GM18511 (cell line): ENCODE measurements at regions not wholly inside any gene's neighbourhood (a gene's known extent, or its start where the extent isn't known, plus 50 kb on each side); places are given as distances from the start of the nearest gene placed in this dataset.
"Not testable (repeated sequence)": the region's sequence is repeated elsewhere in the genome, so short reads cannot be mapped to it uniquely, and the experiment has no call there.

Experiments used
- ATAC-seq: cut with Tn5 transposase; IDR thresholded peaks from one replicate; pipeline ENCODE4 v1.9.1; 2021; ENCODE audit warnings: mild to moderate bottlenecking, moderate library complexity; ENCODE audit not compliant: unreplicated experiment

DNA sequence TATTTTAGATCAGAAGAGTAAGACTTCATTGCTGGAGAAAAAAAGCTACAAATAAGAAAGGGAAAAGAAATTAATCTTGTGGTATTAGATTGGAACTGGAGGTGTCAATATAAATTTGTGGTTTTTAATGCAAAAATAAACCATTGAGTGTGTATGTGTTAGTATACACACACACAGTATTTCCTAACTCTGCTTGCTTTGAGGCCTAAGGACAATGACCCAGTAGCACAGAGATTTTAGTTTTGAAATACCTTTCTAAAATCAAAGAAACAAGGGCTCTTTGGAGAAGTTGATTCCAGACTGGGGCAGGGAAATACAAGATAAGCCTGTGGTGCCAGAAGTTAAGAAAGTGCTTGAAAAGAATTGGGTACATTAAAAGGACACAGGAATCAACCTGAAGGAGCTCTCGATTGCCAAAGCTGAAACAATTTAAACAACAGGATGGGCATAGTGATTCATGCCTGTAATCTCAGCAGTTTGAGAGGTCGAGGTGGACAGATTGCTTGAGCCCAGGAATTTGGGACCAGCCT lies 84.6 kb upstream of the DTNBP1 start:
- ATAC-seq = no peak

DNA sequence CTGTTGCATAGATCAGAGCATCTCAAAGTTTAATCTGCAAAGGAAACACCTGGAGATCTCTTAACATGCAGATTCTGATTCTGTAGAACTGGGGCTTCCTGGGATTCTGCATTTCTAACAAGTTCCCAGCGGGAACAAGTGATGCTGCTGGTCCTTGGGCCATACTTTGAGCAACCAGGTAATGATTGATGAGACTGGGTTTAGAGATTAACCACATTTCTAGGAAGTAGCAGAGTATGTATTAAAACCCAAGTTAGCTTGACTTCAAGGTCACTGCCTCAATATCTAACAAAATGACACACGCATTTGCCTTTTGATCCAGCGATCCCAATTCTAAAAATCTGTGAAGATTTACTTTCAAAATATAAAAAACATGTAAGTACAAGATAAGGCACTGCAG lies 83.0 kb upstream of the DTNBP1 start:
- ATAC-seq = no peak

DNA sequence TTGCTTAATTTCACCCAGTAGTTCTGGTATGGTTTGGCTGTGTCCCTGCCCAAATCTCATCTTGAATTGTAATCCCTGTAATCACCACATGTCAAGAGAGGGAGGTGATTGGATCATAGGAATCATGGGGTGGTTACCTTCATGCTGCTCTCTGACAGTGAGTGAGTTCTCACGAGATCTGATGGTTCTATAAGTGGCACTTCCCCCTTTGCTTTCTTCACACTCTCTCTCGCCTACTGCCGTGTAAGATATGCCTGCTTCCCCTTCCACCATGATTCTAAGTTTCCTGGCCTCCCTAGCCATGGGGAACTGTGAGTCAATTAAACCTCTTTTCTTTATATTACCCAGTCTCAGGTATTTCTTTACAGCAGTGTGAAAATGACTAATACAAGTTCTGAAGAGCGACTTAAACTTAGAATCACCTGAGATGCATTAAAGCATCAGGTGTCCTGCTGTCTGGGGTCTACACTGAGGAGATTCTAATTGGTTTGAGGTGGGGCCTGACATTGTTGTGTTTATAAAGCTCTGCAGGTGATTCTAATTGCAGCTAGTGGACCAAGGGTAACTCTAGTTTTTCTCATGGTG lies 82.1 kb upstream of the DTNBP1 start:
- no peak for ATAC-seq

DNA sequence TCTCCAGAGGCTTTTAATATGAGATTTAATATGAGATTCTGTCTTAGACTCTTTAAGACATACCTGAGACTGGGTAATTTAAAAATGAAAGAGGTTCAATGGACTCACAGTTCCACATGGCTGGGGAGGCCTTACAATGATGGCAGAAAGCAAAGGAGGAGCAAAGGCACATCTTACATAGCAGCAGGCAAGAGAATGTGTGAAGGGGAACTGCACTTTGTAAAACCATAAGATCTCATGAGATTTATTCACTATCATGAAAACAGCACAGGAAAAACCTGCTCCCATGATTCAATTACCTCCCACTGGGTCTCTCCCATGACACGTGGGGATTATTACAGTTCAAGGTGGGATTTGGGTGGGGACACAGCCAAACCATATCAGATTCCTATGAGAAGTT lies 79.2 kb upstream of the DTNBP1 start:
- not testable (repeated sequence) for ATAC-seq

DNA sequence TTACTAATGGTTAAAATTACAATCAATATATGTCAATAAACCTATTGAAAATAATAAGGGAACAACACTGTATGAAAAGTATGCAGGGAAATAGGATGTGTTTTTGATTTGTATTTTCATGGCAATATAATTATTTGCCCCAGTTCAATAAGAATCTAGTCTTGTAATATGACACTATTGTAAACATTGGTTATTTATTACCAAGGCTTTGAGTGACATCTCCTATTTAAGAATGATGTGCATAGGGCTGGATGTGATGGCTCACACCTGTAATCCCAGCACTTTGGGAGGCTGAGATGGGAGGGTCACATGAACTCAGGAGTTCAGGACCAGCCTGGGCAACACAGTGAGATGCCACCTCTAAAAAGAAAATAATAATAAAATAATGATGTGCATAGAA lies 78.6 kb upstream of the DTNBP1 start:
- ATAC-seq = no peak

DNA sequence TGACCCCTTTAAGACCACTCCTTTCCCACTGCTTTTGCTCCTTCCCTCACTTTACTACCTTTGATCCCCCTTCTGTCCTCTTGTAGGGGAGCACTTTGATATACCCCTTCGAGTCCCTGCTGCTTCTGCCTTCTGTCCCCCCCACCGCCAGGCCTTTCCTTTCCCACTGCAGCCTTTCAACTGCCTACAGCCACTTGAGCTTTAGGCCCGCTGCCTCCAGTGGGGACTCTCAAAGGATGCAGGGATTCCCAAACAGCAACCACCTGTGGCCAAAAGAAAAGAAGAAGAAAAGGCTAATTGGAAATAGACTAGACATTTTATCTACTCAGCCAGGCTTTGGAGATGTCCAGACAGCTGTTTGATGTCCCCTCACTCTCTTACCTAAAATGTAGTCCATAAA lies 77.0 kb upstream of the DTNBP1 start:
- no peak for ATAC-seq

DNA sequence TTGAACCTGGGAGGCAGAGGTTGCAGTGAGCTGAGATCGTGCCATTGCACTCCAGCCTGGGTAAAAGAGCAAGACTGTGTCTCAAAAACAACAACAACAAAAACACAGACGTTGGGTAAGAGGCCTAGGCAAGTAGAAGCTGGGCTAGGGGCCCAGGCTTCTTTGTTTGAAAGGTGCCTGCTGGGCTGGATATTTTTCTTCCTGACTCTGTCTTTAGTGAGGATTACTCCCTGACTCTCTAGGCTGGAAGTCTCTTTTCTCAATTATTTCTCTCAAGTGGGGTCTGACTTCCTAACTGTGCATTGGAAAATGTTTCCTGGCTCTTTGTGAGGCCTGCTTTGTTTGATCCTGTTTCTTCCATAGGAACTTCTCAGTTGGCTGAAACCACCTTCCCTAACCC lies 76.5 kb upstream of the DTNBP1 start:
- no peak for ATAC-seq

DNA sequence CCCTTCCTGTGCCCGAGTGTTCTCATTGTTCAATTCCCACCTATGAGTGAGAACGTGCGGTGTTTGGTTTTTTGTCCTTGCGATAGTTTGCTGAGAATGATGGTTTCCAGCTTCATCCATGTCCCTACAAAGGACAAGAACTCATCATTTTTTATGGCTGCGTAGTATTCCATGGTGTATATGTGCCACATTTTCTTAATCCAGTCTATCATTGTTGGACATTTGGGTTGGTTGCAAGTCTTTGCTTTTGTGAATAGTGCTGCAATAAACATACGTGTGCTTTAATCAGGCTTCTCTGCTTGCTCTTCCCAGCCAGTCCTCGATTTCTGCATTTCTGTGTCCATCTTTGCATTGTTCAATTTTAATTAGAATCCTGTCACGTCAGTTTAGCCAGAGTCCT lies 75.4 kb upstream of the DTNBP1 start:
- ATAC-seq = not testable (repeated sequence)

DNA sequence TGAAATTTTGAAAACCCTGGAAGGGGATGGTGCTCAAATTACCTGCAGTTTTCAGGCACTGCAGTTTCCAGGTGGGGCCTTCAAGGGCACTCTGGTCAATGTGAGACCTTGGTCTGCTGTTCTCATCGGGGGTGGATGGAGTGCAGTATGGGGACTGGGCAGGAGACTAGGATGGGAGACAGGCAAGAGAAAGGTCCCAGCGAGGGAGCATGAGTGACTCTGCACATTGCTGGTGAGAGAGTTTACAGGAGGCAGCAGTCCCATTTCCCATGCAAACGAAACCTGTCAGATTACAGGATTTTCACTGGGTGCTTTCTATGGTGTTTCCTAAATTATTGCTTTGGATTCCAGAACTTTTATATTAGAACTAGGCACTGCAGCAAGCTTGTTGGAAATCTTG lies 73.5 kb upstream of the DTNBP1 start:
- ATAC-seq = no peak

DNA sequence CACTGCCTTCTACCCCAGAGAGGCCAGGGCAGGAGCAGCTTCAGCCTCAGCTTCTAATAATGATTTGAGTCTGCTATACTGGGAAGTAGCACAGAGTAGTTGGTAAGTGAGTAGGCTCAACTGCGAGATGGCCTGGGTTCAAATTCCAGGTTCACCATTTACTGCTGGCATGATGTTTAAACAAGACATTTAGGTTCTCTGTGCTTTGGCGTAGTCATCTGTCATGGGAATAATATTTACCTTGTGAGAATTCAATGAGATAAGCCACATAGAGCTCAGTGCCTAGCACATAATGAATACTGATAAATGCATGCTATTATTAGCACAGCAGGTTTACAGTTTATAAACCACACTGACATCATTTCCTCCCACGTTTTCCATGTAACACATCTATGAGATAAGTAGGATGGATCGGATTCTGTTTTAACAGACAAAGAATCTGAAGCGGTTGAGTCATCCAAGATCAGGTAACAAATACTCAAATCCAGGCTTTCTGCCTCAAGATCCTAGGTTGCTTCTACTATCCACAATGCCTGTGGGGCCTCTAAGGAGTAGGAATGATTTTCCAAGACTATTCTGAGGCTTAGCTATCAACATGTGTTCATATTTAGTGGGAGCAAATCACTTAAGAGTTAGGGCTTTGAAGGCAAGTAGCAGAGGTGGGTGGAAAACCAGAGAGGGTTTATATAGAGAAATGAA lies 72.9 kb upstream of the DTNBP1 start:
- peak; percentile 51 for ATAC-seq

DNA sequence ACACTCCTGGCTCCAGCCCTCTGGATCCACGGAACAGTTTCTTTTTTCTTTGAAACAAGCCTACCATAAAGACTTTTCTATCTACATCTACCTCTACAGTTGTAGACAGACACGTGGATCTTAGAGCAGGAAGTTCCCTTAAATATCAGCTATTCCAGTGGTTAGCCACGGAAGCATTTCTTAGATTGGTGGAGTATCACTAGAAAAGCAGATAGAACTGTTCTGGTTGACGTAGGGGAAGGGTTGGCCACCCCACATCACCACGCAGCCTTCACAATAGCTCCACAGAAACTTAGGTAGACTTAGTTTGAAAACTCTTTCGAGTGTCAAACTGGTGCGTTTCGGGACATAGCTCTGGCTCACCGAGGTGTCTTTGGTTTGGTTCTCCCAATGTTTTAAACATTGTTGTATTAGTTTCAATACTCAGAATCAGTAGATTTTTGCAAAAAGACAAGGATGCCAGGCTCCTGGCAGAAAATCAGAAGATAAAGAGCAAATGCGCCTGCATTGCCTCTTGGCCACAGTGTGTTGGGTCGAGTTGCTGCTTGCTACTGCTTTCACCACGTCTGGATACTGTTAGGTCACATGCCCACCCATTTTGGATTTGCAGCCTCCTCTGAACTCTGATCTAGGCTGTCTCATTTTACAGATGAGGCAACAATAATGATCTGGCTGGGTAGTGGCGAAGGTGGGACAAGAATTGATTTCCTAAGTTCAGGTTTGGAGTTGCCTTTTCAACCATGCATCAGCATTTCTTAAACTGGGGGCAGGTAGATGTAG lies 71.5 kb upstream of the DTNBP1 start:
- ATAC-seq = no peak

DNA sequence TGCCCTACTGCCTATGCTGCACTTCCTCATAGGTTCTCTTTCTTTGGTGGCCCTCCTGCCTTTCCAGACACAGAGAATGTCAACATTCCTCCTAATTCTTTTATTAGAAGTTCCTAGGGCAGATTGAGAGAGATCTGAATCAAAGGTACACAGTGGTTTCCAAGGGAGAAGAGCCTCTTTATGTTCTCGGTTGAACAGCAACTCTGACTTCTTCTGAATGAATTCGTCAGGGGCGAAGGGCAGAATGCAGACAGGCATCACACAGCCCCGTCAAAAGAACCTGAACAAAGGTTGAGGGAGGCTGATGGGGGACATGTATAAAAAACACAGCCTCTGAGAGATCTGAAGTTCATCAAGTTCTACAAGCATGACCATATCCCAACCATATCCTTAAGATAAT lies 68.1 kb upstream of the DTNBP1 start:
- ATAC-seq = no peak

DNA sequence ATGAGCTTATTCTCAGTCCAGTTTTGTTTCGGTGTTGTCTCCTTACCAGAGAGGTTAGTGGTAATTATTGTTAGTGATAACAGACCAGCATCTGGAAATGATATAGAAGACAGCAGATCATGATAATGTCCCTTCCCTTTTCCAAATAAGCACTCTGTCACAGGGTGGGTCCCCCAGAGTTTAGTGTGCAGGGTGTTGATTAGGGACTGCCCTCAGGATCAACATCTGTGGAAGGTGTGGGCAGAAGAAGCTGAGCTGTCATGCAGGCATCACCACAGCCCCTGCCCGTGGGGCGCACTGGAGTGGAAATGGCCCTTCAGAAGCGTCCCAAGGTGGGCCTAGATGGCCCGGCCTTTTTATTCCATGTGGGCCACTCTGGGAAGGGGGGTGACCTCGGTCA lies 67.6 kb upstream of the DTNBP1 start:
- no peak for ATAC-seq

DNA sequence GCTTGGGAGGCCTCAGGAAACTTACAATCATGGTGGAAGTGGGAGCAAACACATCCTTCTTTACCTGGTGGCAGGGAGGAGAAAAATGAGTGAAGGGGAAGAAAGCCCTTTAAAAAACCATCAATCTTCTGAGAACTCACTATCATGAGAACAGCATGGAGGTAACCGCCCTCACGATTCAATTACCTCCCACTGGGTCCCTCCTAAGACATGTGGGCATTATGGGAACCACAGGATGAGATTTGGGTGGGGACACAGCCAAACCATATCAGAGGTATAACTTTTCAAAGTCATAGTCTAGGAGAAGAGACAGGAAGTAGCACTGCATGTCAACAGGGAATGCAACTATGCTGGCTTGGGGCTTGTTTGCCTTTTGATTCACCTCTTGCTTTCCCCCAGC lies 59.9 kb upstream of the DTNBP1 start:
- no peak for ATAC-seq

DNA sequence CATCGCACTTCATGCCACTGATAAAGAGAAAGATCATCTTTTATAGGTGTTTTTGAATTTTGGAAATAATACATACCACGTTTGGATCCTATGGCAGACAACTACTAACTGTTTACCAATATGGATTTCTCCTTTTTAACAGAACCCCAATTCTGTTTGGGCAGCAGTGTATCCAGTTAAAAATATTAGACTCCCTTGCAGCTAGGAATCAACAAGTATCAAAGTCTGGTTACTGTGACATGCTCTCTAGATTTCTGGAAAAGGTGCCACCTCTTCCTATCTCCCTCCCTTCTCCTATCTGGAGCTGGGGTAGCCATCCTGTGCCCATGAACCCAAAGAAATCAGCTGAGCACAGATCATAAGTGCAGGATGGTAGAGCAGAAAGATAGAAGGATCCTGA lies 54.1 kb upstream of the DTNBP1 start:
- no peak for ATAC-seq

DNA sequence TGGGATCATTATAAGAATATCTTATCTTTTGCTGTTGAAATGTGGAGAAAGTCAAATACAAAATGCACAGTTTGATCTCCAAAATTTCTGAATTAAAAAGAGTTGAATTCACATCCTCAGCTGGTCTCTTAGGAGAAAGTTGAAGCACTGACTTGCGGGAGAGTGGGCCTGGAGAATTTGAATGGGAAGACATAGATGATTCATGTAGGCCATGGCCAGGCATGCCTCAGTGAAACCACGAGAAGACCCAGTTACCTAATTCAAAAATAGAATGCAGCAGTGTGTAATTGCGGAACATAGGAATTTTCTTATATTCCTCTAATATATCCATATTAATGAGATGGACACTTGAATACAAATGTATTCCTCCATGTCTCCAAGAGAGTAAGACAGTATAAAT lies 53.0 kb upstream of the DTNBP1 start:
- ATAC-seq = no peak

DNA sequence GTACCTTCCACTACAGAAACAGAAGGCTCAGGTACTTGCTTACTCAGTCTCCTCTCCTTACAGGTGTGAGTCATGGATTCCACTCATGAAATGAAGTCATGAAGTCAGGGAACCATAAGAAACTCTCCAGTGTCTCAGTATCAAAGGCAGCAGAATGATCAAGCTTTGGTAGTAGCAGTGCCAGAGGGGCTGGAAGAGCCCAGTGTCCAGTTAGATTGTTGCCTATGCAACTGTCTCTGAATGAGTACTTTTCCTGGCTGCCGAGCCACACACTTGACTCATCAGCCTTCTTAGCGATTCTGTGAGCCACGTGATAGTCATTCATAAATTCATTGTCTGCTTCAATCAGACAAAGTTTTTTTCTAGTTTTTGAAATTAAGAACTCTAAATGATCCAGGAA lies 52.2 kb upstream of the DTNBP1 start:
- ATAC-seq = no peak

DNA sequence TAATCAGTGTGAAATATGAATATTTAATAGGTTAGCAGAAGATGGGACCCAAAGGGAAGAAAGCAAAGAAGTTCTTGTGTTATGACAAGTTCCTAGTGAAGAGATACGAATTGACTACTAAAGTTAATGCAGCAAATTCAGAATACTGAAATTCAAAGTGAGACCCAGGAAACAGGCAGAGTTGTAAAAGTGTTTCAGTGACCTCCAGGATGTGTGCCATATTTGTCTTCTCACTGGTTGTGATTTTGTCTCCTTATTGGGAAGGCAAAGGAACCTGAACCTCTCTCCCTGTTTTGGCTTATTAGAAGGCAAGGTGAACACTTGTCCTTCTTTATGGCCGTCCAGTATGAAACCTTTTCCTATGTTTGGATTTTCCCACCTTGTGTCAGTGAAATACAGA lies 51.8 kb upstream of the DTNBP1 start:
- ATAC-seq = no peak

DNA sequence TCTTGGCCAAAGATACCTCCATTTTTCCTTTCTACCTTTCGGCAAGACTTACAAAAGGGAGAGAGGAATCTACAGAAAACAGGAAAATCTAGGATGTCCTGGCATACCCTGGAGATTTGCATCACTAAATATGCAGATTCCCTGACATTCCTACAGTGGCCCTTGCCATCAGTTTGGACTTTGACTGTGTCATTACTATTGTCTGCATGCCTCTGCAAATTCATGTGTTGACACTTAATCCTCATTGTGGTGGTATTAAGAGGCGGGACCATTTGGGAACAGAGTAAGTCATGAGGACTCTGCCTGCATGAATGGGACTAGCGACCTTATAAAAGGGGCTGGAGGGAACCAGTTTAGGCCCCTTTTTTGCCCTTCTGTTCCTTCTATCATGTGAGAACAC lies 50.5 kb upstream of the DTNBP1 start:
- no peak for ATAC-seq

DNA sequence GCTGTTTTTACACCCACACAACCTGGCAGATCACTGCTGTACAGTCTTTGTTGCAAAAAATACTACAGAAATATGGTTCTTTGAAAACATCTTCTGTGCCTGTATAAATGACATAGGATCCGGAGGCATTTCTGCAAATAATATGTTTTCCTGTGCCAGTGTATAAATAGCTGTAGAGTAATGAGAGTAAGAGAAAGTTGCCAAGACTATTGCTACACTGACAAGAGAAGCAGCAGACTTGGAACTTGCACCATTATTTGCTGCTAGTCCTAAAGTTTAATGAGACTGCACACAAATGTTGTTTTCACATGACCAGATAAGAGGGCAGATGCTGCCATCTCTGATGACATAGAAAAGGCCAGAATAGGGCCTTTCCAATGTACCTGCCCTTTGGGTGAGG lies 50.0 kb upstream of the DTNBP1 start:
- no peak for ATAC-seq
